Ishikawa (cell line): ENCODE measurements at regions not wholly inside any gene's neighbourhood (a gene's known extent, or its start where the extent isn't known, plus 50 kb on each side); places are given as distances from the start of the nearest gene placed in this dataset.

Experiments used
- CEBPB ChIP-seq: IDR thresholded peaks from 2 replicates; pipeline ENCODE4 v1.6.1; 2012
- CREB1 ChIP-seq: IDR thresholded peaks from 2 replicates; pipeline ENCODE4 v1.6.1; 2012; ENCODE audit warnings: low read depth
- EGR1 ChIP-seq: IDR thresholded peaks from 2 replicates; pipeline ENCODE4 v1.6.1; 2012
- EP300 ChIP-seq: IDR thresholded peaks from 2 replicates; pipeline ENCODE4 v1.6.1; 2012; ENCODE audit warnings: borderline replicate concordance
- FOXM1 ChIP-seq: IDR thresholded peaks from 2 replicates; pipeline ENCODE4 v1.6.1; 2012; ENCODE audit warnings: low read depth, borderline replicate concordance
- MAX ChIP-seq: IDR thresholded peaks from 2 replicates; pipeline ENCODE4 v1.6.1; 2012
- NFIC ChIP-seq: IDR thresholded peaks from 2 replicates; pipeline ENCODE4 v1.6.1; 2012
- RAD21 ChIP-seq: IDR thresholded peaks from 2 replicates; pipeline ENCODE4 v1.6.1; 2012; ENCODE audit warnings: low read depth
- REST ChIP-seq: IDR thresholded peaks from 2 replicates; pipeline ENCODE4 v1.6.1; 2012; ENCODE audit warnings: low read depth, mild to moderate bottlenecking
- TAF1 ChIP-seq: IDR thresholded peaks from 2 replicates; pipeline ENCODE4 v1.6.1; 2012; ENCODE audit warnings: low read depth, mild to moderate bottlenecking
- TCF12 ChIP-seq: IDR thresholded peaks from 2 replicates; pipeline ENCODE4 v1.6.1; 2012; ENCODE audit warnings: low read depth
- TEAD4 ChIP-seq: IDR thresholded peaks from 2 replicates; pipeline ENCODE4 v1.6.1; 2012
- USF1 ChIP-seq: IDR thresholded peaks from 2 replicates; pipeline ENCODE4 v1.6.1; 2012
- YY1 ChIP-seq: IDR thresholded peaks from 2 replicates; pipeline ENCODE4 v1.6.1; 2012; ENCODE audit warnings: low read depth
- ZBTB7A ChIP-seq: IDR thresholded peaks from 2 replicates; pipeline ENCODE4 v1.6.1; 2012; ENCODE audit warnings: low read depth

GRCh38 chr22:49331878-49332277, 495.8 kb downstream of the BRD1 start:
- TF ChIP-seq FOXM1 (no peak), RAD21 (no peak)

GRCh38 chr22:49331223-49331815, 496.4 kb downstream of the BRD1 start:
- TF ChIP-seq ZBTB7A, result no peak

GRCh38 chr22:49330421-49331222, 497.1 kb downstream of the BRD1 start:
- TF ChIP-seq TAF1, result no peak

- TF ChIP-seq EP300, result no peak
- no peak for TF ChIP-seq CREB1
- TF ChIP-seq MAX, result no peak
- no peak for TF ChIP-seq TAF1
- TF ChIP-seq EGR1, result no peak
- TF ChIP-seq REST, result no peak
- no peak for TF ChIP-seq CEBPB
- no peak for TF ChIP-seq YY1
- TF ChIP-seq ZBTB7A, result no peak
- no peak for TF ChIP-seq USF1
- no peak for TF ChIP-seq TEAD4
- TF ChIP-seq FOXM1, result no peak
- no peak for TF ChIP-seq TCF12
- no peak for TF ChIP-seq NFIC
- no peak for TF ChIP-seq RAD21
These were observed 498.0 kb downstream of the BRD1 start for GRCh38 chr22:49329636-49330035.

GRCh38 chr22:49328630-49329405, 498.9 kb downstream of the BRD1 start:
- TF ChIP-seq MAX (no peak), EGR1 (no peak), TCF12 (no peak), CREB1 (no peak), CEBPB (no peak), TAF1 (no peak)

- TF ChIP-seq ZBTB7A (no peak), TEAD4 (no peak), MAX (no peak), TCF12 (no peak), CREB1 (no peak), YY1 (no peak), CEBPB (no peak), USF1 (no peak), NFIC (no peak), TAF1 (no peak), EGR1 (no peak), REST (no peak), RAD21 (no peak)
These were observed 499.6 kb downstream of the BRD1 start for GRCh38 chr22:49328118-49328475.
